Pancreas (tissue), 10 donors: ENCODE measurements at regions not wholly inside any gene's neighbourhood (a gene's known extent, or its start where the extent isn't known, plus 50 kb on each side); places are given as distances from the start of the nearest gene placed in this dataset.
"Not testable (repeated sequence)": the region's sequence is repeated elsewhere in the genome, so short reads cannot be mapped to it uniquely, and the experiment has no call there.

Experiments
- ATAC-seq, 4 donors: fragments of 200-7000 bp; cut with Tn5 transposase; one replicate each; pipeline versions ENCODE4 v1.8.0 to v1.9.1; 2020; ENCODE audit warnings: mild to moderate bottlenecking in 4 of 4, moderate library complexity in 4 of 4
- DNase-seq, 6 donors: peaks; one replicate each; pipeline ENCODE4 v3.0.0-alpha.2; 2020
- FAIRE-seq: peaks from 2 replicates; lab custom pipeline; 2012; peaks lifted over from hg19 to GRCh38; lab: Jason Lieb, UNC
- H3K27ac ChIP-seq, 4 donors: fragments of 200-600 bp; sonication (generic); 1 replicate in 3 of 4; 2 replicates in 1 of 4; pipeline versions ENCODE4 v1.5.0 to v1.8.0; 2020
- H3K27me3 ChIP-seq, 4 donors: fragments of 200-600 bp; one replicate each; pipeline ENCODE4 v1.8.0; 2021
- H3K36me3 ChIP-seq, 3 donors: fragments of 200-600 bp; sonication (generic) in 1 of 3; one replicate each; pipeline versions ENCODE4 v1.5.0 to v1.8.0; 2020 to 2021
- H3K4me1 ChIP-seq, 3 donors: fragments of 200-600 bp; one replicate each; pipeline ENCODE4 v1.8.0; 2021
- H3K4me3 ChIP-seq, 4 donors: fragments of 200-600 bp; sonication (generic) in 2 of 4; one replicate each; pipeline versions ENCODE4 v1.5.0 to v1.8.0; 2020 to 2021
- H3K9me3 ChIP-seq, 4 donors: fragments of 200-600 bp; one replicate each; pipeline ENCODE4 v1.8.0; 2021
- WGBS, 2 donors: extraction: QIAGEN DNeasy Blood & Tissue Kit; methylation state at CpG; one replicate each; pipeline ENCODE4 v1.1.7; 2013; 5-methylcytosine and 5-hydroxymethylcytosine counted together
- intact Hi-C, 3 donors: fragments of 100-400 bp; cut with DNase I; formaldehyde crosslinking; loops; one replicate each; pipeline versions ENCODE4 v1.11.1 to v1.14.2; 2022
- TF ChIP-seq, protein P1 (sequence below), 4 donors: fragments of 200-600 bp; sonication (generic) in 3 of 4; IDR thresholded peaks; one replicate each; pipeline versions ENCODE4 v1.5.0 to v1.8.0; 2021; ENCODE audit warnings: antibody characterized with exemption in 4 of 4
- donor health status: healthy with polysubstance abuse.
- donor health status: DM: no; HTN: no; CAD: no; lungs with moderate emphysema.
- donor health status: DM: no; HTN: no; CAD: no.
- donor health status: control.
- donor health status: control.
- donor health status: Bipolar disorder and iron deficiency.
- donor health status: DM: yes; HTN: yes; CAD: no.
- donor health status: DM: no; HTN: no; CAD: no.
- donor health status: DM: no; HTN: no; CAD: no.
- donor health status: DM: yes; HTN: yes; CAD: no.

DNA sequence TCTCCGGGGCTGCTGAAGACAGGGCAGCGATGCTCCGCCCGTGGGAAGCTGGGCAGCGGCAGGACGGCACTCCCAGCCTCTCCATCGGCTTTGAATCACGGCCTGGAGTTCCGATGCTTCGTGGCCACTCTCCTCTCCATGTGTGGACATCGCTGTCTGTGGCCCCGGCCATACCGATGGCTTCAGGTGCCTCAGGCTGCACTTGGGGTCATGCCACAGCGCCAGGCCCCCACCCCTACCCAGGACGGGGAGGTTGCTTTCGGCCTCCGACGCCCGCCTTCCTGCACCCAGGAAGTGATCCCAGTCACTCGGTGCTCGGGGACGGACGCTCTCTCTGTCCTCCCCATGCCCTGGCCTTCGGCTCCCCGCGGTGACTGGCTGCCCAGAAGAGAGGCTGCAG lies 180.7 kb downstream of the BANP start:
- TF ChIP-seq, protein P1, sequence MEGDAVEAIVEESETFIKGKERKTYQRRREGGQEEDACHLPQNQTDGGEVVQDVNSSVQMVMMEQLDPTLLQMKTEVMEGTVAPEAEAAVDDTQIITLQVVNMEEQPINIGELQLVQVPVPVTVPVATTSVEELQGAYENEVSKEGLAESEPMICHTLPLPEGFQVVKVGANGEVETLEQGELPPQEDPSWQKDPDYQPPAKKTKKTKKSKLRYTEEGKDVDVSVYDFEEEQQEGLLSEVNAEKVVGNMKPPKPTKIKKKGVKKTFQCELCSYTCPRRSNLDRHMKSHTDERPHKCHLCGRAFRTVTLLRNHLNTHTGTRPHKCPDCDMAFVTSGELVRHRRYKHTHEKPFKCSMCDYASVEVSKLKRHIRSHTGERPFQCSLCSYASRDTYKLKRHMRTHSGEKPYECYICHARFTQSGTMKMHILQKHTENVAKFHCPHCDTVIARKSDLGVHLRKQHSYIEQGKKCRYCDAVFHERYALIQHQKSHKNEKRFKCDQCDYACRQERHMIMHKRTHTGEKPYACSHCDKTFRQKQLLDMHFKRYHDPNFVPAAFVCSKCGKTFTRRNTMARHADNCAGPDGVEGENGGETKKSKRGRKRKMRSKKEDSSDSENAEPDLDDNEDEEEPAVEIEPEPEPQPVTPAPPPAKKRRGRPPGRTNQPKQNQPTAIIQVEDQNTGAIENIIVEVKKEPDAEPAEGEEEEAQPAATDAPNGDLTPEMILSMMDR (IDR thresholded peaks at IDR 0.05) = no peak
- Histone ChIP-seq H3K36me3 (no peaks in the 10 kb centered on the region), H3K27me3 (no peaks in the 10 kb centered on the region), H3K4me3 (no peak overlapping the region), H3K9me3 (no peaks in the 10 kb centered on the region), H3K4me1 (no peaks in the 10 kb centered on the region), H3K27ac (no peak overlapping the region)
- ATAC-seq = no peak
- no peak for FAIRE-seq
- WGBS, 2 donors = 81 to 90% methylated on average over 26 of the region's 26 CpGs
- peak in 1 of 6 donors; percentile 46 for DNase-seq
- intact Hi-C loops = no loop called here

DNA sequence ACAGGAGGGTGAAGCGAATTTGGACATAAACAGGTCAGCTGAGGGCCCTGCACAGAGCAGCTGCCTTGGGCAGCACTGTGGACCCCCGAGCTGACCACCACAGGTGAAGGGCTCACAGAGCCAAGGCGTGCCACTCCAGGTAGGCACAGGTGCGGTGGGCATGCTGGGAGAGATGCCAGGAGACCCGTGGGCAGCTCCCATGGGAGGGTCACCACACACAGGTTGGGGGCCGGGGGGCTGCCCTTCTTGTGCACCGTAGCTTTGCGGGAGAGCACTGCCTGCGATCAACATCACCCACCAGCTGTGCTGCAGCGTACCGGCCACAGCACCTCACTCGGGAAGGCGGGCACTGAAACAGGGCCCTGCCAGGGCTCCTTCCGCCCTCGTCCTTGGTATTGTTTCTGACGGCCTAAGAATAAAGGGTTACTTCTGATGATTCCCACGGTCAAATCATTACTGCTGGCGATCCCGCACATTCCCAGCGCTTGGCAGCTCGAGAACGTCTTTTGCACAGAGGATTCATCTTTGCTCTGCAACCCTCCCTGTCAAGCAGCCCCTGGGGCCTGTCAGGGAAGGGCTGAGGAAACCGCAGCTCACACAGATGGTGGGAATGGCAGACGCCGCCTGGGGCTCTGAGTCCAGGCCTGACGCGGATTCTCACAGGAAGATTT lies 181.7 kb downstream of the BANP start:
- ATAC-seq (no peak), DNase-seq (no peak)
- intact Hi-C loops = no loop called here

DNA sequence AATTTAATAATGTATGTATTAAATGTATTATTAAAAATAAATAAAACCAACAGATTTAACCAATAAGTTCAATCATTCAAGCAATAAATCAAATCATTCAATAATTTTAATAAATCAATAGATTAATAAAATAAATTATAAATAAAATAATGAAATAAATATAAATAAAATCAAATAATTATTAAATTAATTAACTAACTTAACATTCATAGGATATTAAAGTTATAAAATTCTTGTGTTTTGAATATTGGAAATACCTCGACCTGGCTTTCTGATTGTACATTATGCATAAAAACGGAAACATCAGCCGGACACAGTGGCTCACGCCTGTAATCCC lies 182.2 kb downstream of the BANP start:
- intact Hi-C loops = no loop called here
- FAIRE-seq (peak; percentile 49), ATAC-seq (no peak), DNase-seq (no peak)
- Histone ChIP-seq H3K27me3 (no peaks in the 10 kb centered on the region), H3K36me3 (no peaks in the 10 kb centered on the region), H3K9me3 (no peaks in the 10 kb centered on the region), H3K4me1 (no peaks in the 10 kb centered on the region), H3K27ac (no peak overlapping the region), H3K4me3 (no peak overlapping the region)
- WGBS, 2 donors = 81 to 86% methylated on average over 4 of the region's 4 CpGs
- TF ChIP-seq, protein P1 (IDR thresholded peaks at IDR 0.05) = no peak

More for the DNA sequence above, 181.7 kb downstream of the BANP start:
- no peak overlapping the region for H3K4me3 ChIP-seq
- H3K27ac ChIP-seq = no peak overlapping the region
- H3K27me3 ChIP-seq = no peaks in the 10 kb centered on the region
- TF ChIP-seq, protein P1 (IDR thresholded peaks at IDR 0.05) = no peak
- no peak for FAIRE-seq
- no peaks in the 10 kb centered on the region for H3K9me3 ChIP-seq
- WGBS, 2 donors = 67 to 74% methylated on average over 27 of the region's 27 CpGs
- no peaks in the 10 kb centered on the region for H3K36me3 ChIP-seq
- no peaks in the 10 kb centered on the region for H3K4me1 ChIP-seq

DNA sequence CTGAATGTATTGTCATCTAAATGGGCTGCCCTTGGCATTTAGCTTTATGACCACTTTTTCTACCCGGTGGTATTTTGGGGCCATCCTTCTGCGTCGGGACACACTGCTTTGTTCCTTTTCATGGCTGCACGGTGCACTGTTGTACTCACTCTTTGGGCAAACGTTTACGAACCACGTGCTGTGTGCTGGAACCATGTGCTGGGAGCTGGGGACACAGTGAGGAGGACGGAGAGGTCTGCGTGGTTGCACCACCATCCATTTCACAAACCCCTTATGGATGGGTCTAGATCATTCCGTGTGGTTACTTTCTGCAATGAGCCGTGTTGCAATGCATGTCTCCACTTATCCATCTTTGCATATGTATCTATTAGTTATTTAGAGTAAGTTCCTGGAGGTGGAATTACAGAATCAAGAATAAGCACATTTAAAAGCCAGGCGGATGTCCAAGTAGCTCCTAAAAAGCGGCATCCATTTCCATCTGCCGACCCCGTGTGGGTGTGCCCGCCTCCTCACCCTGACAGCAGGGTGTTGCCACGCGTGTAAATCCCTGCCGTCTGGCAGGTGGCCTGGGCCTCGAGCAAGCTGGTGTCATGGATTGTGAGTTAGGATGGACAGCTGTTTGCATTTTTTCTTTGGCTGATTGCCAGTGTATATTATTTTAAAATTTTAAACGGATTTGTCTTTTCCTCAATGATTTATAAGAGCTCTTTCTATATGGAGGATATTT lies 183.1 kb downstream of the BANP start:
- DNase-seq, H3K27me3 ChIP-seq, H3K36me3 ChIP-seq, H3K9me3 ChIP-seq, H3K4me3 ChIP-seq, H3K4me1 ChIP-seq, ATAC-seq, H3K27ac ChIP-seq, FAIRE-seq, intact Hi-C loops: not testable (repeated sequence)
- WGBS, 2 donors = 53 to 65% methylated on average over 21 of the region's 21 CpGs

DNA sequence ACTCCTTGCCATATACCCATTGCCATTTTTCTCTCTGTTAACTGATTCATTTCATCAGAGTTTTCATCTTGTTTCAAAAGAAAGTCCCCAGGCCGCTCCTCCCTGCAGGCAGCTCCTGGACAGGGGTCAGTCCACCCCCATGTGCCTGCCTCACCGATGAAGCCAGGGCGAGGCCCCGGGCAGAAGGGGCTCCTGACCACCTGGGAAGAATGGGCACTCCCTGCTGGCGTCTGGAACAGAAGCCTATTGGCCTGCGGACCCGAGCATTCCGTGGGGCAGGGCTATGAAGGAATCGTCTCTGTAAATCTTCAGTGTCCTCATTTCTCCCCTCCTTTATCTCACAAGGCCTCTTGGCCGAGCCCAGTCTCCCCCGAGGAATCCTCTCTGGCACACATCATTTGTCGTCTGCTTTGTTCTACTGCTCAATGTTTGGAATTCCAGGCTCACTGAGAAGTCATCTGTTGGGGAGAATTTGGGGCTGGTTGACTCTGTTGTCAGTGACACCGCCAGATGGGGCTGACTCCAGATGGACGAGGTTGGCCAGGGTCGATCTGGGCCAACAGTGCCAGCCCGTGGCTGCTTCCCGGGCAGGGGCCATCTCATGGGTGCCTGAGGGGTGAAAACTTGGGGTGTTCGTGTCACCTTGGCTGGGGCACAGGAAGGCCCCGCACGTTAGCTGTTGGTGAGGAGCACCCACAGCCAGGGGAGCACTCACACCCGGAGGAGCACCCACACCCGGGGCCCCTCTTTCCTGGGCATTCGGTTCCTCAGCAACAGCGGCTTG lies 183.9 kb downstream of the BANP start:
- H3K27ac ChIP-seq, FAIRE-seq, H3K27me3 ChIP-seq, intact Hi-C loops, H3K4me3 ChIP-seq, H3K9me3 ChIP-seq, H3K4me1 ChIP-seq, H3K36me3 ChIP-seq, ATAC-seq: not testable (repeated sequence)
- 49 to 62% methylated on average over 22 to 24 of the region's 24 CpGs for WGBS, 2 donors
- DNase-seq = peak in 1 of 6 donors; percentile 39

DNA sequence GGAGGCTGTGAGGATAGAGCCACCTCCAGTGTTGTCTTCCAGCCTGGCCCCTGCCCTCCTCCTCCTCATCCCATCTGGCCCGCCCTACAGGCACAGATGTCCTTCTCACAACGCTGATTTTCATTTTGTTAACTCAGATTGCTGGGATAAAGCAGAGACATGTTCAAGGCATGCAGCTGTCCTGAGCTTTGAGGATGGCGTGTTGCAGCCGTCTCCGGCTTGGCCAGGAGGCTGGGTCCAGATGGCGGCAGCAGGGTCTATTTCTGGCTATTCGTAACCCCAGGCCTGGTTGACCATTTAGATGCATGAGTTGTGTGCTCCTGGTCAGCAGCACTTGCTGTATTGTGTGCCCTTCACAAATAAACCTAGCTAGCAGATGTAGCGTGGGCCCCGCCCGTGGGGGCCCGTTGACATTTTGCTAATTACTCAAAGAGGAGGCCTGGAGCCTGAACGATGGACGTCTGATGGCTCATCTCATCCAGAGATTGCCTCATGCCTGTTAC lies 185.0 kb downstream of the BANP start:
- H3K4me3 ChIP-seq, H3K27me3 ChIP-seq, H3K27ac ChIP-seq, FAIRE-seq, H3K9me3 ChIP-seq, H3K36me3 ChIP-seq, intact Hi-C loops, ATAC-seq, H3K4me1 ChIP-seq: not testable (repeated sequence)
- DNase-seq = peak in 1 of 6 donors; percentile 20
- WGBS, 2 donors = 66 to 72% methylated on average over 13 of the region's 13 CpGs

DNA sequence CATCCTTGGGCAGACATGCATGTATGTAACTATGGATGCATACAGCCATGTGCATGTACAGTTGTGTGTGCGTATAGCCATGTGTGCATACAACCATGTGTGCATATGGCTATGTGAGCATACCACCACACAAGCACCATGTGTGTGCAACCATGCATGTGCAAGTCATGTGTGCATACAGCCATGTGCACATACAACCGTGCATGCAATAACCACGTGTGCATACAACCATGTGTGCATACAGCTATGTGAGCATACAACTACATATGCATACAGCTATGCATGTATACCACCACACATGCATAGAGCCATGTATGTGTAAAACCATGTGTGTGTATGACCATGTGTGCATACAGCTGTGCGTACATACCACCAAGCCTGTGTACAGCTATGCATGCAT lies 185.7 kb downstream of the BANP start:
- DNase-seq, H3K27ac ChIP-seq, H3K36me3 ChIP-seq, ATAC-seq, H3K4me3 ChIP-seq, intact Hi-C loops, FAIRE-seq, H3K27me3 ChIP-seq, H3K9me3 ChIP-seq, H3K4me1 ChIP-seq: not testable (repeated sequence)
- WGBS, 2 donors = 85 to 92% methylated on average over 4 of the region's 4 CpGs

DNA sequence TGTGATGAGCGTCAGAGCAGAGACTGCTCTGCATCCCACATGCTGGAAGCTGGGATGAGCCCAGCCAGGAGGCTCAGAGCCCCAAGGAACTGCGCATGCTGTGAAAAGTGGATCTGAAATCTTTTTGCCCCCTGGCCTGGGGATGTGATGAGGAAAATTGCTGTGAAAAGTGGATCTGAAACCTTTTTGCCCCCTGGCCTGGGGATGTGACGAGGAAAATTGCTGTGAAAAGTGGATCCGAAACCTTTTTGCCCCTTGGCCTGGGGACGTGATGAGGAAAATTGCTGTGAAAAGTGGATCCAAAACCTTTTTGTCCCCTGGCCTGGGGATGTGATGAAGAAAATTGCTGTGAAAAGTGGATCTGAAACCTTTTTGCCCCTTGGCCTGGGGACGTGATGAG lies 187.9 kb downstream of the BANP start:
- WGBS, 2 donors = 60 to 75% methylated on average over 6 of the region's 6 CpGs
- H3K27ac ChIP-seq, ATAC-seq, H3K9me3 ChIP-seq, H3K27me3 ChIP-seq, DNase-seq, FAIRE-seq, H3K4me3 ChIP-seq, H3K36me3 ChIP-seq, intact Hi-C loops, H3K4me1 ChIP-seq: not testable (repeated sequence)

DNA sequence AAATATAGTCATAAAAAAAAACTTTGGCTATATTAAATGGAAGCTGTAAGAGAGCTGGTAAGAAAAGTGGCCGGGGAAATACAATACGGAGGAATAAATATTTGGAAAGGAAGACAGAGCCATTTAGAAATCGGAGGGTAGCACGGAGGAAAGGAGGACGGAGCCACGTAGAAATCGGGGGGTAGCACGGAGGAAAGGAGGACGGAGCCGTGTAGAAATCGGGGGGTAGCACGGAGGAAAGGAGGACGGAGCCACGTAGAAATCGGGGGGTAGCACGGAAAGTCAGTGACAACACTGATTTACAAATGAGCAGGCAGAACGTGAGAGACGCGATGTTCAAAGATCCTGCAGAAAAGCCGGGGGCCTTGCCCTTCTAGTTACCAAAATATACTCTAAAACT lies 189.0 kb downstream of the BANP start:
- H3K9me3 ChIP-seq, H3K36me3 ChIP-seq, FAIRE-seq, H3K4me1 ChIP-seq, intact Hi-C loops, H3K4me3 ChIP-seq, DNase-seq, ATAC-seq, H3K27me3 ChIP-seq, H3K27ac ChIP-seq: not testable (repeated sequence)
- WGBS, 2 donors = 84 to 91% methylated on average over 20 of the region's 20 CpGs
